ENCODE measurements at regions not wholly inside any gene's neighbourhood (a gene's known extent, or its start where the extent isn't known, plus 50 kb on each side); places are given as distances from the start of the nearest gene placed in this dataset.

DNA sequence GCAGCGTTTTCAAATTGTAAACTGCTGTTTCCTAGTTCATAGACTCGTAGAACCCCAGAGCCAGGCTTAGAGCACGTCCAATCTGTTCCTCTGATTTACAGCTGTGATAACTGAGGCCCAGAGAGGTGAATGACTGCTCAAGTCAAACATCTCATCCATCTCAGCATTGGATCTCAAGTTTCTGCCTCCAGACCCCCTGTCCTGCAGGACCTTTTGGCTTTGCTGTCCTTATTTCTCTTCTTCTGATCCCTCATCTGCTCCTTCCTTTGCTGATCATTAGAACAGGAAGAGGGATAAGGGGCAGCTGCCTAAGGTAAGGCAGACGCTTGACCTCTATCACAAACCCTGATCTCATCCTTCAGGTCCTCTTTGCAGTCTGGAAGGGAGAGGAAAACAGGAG is 58.5 kb upstream of the CREB1 start:
- TF ChIP-seq, protein P1, sequence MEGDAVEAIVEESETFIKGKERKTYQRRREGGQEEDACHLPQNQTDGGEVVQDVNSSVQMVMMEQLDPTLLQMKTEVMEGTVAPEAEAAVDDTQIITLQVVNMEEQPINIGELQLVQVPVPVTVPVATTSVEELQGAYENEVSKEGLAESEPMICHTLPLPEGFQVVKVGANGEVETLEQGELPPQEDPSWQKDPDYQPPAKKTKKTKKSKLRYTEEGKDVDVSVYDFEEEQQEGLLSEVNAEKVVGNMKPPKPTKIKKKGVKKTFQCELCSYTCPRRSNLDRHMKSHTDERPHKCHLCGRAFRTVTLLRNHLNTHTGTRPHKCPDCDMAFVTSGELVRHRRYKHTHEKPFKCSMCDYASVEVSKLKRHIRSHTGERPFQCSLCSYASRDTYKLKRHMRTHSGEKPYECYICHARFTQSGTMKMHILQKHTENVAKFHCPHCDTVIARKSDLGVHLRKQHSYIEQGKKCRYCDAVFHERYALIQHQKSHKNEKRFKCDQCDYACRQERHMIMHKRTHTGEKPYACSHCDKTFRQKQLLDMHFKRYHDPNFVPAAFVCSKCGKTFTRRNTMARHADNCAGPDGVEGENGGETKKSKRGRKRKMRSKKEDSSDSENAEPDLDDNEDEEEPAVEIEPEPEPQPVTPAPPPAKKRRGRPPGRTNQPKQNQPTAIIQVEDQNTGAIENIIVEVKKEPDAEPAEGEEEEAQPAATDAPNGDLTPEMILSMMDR (IDR thresholded peaks at IDR 0.05) = no peak
- no peak for TF ChIP-seq POLR2AphosphoS5 (IDR thresholded peaks at IDR 0.05; ENCODE audit: low read depth, low read length)
- no peak for TF ChIP-seq TCF7L2 (IDR thresholded peaks at IDR 0.05; ENCODE audit: low read depth, low read length)

Data from Panc1 (cell line).